Uterus (tissue), 3 donors: ENCODE measurements at regions not wholly inside any gene's neighbourhood (a gene's known extent, or its start where the extent isn't known, plus 50 kb on each side); places are given as distances from the start of the nearest gene placed in this dataset.

Experiments
- DNase-seq, 2 donors: peaks; one replicate each; pipeline ENCODE4 v3.0.0-alpha.2; 2019 to 2020
- H3K27ac ChIP-seq, 2 donors: fragments of 200-600 bp; sonication (generic); 1 replicate in 1 of 2; 2 replicates in 1 of 2; pipeline ENCODE4 v1.5.1; 2016 to 2018
- H3K27me3 ChIP-seq, 2 donors: fragments of 200-600 bp; sonication (generic); one replicate each; pipeline ENCODE4 v1.5.1; 2018 to 2019; ENCODE audit warnings: control low read depth in 1 of 2
- H3K36me3 ChIP-seq, 2 donors: fragments of 200-600 bp; sonication (generic); one replicate each; pipeline ENCODE4 v1.5.1; 2019; ENCODE audit warnings: control low read depth in 1 of 2
- H3K4me1 ChIP-seq, 2 donors: fragments of 200-600 bp; sonication (generic); one replicate each; pipeline ENCODE4 v1.5.1; 2018 to 2019; ENCODE audit warnings: control low read depth in 1 of 2
- H3K4me3 ChIP-seq, 2 donors: fragments of 200-600 bp; sonication (generic); 1 replicate in 1 of 2; 2 replicates in 1 of 2; pipeline ENCODE4 v1.5.1; 2018 to 2019; ENCODE audit warnings: mild to moderate bottlenecking in 1 of 2
- H3K9me3 ChIP-seq, 2 donors: fragments of 200-600 bp; sonication (generic); one replicate each; pipeline ENCODE4 v1.5.1; 2019; ENCODE audit warnings: control low read depth in 1 of 2
- POLR2A ChIP-seq, 2 donors: fragments of 450-650 bp; IDR thresholded peaks; one replicate each; pipeline ENCODE4 v1.6.1; 2016; ENCODE audit warnings: antibody characterized with exemption in 2 of 2, mild to moderate bottlenecking in 1 of 2, moderate library complexity in 1 of 2
- intact Hi-C: fragments of 100-400 bp; cut with DNase I; formaldehyde crosslinking; loops from one replicate; pipeline ENCODE4 v1.15.1; 2023; ENCODE audit warnings: low total_unique reads
- TF ChIP-seq, protein P1 (sequence below), 4 experiments: fragments of 200-600 bp in 2 of 4; fragments of 450-650 bp in 2 of 4; sonication (generic) in 2 of 4; IDR thresholded peaks; one replicate each; pipeline ENCODE4 v1.5.1; 2016 to 2019; ENCODE audit warnings: antibody characterized with exemption in 4 of 4, mild to moderate bottlenecking in 2 of 4, moderate library complexity in 1 of 4
- donor health status: DM: yes; HTN: yes; CAD: no.

DNA sequence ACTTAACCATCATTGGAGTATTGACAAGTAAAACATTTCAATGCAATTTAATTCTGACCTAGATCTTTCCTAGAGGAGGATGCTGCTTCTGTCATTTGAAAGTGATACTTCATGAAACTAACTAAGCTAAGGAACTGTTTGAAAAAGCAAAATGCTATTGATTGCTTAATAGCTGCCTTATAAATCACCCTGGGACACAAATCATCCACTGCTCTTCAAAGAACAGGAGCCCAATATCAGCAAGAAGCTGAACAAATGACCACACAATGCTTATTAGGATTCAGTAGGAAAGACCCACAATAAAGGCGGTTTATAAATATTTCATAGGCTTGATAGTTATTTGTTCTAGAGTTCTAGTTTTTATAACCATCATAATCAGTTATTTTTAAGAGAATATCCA, 216.3 kb downstream of the TEX36 start:
- H3K27me3 ChIP-seq, result no peaks in the 10 kb centered on the region
- no peak overlapping the region for H3K4me3 ChIP-seq
- H3K27ac ChIP-seq, result no peak overlapping the region
- no peaks in the 10 kb centered on the region for H3K4me1 ChIP-seq
- no peaks in the 10 kb centered on the region for H3K9me3 ChIP-seq
- H3K36me3 ChIP-seq, result no peaks in the 10 kb centered on the region
- DNase-seq, result no peak
- TF ChIP-seq, protein P1, sequence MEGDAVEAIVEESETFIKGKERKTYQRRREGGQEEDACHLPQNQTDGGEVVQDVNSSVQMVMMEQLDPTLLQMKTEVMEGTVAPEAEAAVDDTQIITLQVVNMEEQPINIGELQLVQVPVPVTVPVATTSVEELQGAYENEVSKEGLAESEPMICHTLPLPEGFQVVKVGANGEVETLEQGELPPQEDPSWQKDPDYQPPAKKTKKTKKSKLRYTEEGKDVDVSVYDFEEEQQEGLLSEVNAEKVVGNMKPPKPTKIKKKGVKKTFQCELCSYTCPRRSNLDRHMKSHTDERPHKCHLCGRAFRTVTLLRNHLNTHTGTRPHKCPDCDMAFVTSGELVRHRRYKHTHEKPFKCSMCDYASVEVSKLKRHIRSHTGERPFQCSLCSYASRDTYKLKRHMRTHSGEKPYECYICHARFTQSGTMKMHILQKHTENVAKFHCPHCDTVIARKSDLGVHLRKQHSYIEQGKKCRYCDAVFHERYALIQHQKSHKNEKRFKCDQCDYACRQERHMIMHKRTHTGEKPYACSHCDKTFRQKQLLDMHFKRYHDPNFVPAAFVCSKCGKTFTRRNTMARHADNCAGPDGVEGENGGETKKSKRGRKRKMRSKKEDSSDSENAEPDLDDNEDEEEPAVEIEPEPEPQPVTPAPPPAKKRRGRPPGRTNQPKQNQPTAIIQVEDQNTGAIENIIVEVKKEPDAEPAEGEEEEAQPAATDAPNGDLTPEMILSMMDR (IDR thresholded peaks at IDR 0.05), result no peak
- TF ChIP-seq POLR2A (IDR thresholded peaks at IDR 0.05), result no peak
- intact Hi-C loops, result no loop called here

DNA sequence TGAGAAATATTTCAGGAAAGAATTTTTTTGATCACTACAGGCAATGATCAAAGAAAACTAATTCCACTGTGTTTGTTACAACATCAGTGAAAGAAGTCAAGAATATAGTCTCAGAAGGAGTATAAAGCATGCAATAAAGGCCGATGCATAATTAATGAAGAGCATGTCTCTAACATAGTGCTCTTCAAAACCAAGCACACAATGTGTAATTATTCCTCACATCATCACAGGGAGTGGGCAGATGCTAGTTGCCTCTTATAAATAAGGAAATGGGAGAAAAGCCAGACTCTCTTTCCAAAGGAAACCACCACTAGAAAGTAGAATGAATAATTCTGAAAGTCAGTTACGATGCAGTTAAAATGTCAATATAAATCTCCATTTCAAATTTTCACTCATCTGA, 220.1 kb downstream of the TEX36 start:
- H3K27ac ChIP-seq, result no peak overlapping the region
- no peak overlapping the region for H3K4me3 ChIP-seq
- no peaks in the 10 kb centered on the region for H3K4me1 ChIP-seq
- intact Hi-C loops, result no loop called here
- H3K27me3 ChIP-seq, result no peaks in the 10 kb centered on the region
- H3K9me3 ChIP-seq, result no peaks in the 10 kb centered on the region
- TF ChIP-seq, protein P1 (IDR thresholded peaks at IDR 0.05), result no peak
- no peak for TF ChIP-seq POLR2A (IDR thresholded peaks at IDR 0.05)
- DNase-seq, result no peak
- no peaks in the 10 kb centered on the region for H3K36me3 ChIP-seq

DNA sequence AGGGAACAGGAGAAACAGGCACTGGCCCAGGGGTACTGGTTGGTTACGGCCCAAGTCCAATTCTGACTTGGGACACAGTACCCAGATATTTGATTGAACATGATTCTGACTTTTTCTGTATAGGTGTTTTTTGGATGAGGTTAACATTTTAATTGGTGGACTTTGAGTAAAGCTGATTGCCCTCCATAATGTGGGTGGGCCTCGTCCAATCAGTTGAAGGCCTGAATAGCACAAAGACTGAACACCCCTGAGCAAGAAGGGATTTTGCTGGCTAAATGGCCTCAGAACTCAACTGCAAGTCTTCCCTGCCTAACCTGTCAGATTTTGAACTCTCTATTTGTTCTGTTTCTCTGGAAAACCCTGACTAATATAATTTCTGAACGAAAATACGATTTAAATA, 222.6 kb downstream of the TEX36 start:
- DNase-seq, result no peak
- Histone ChIP-seq H3K4me1 (no peaks in the 10 kb centered on the region), H3K27ac (no peak overlapping the region), H3K36me3 (no peaks in the 10 kb centered on the region), H3K27me3 (no peaks in the 10 kb centered on the region), H3K4me3 (no peak overlapping the region), H3K9me3 (no peaks in the 10 kb centered on the region)
- TF ChIP-seq, protein P1 (IDR thresholded peaks at IDR 0.05), result no peak
- no peak for TF ChIP-seq POLR2A (IDR thresholded peaks at IDR 0.05)
- intact Hi-C loops, result no loop called here

DNA sequence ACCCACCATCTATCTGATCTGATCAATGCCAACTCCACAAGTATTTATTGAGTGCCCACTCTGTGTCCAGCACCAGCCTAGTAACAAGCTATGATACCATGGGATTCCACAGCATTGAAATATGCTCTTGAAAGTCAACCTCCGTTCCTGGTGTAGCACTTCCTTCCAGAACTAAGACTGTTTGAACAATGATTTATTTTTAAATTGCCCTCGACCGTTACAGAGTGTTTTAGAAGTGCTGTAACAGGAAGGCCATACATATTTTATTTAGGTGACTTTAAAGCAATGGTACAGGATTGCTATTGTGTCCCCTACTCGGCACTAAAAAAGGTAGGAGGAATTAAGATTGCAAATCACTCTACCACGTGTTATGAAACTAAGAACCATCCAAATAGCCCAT, 225.6 kb downstream of the TEX36 start:
- H3K9me3 ChIP-seq, result no peaks in the 10 kb centered on the region
- H3K36me3 ChIP-seq, result no peaks in the 10 kb centered on the region
- no peak overlapping the region for H3K4me3 ChIP-seq
- H3K27ac ChIP-seq, result no peak overlapping the region
- no peak for DNase-seq
- intact Hi-C loops, result no loop called here
- no peaks in the 10 kb centered on the region for H3K4me1 ChIP-seq
- TF ChIP-seq POLR2A (IDR thresholded peaks at IDR 0.05), result no peak
- TF ChIP-seq, protein P1 (IDR thresholded peaks at IDR 0.05), result no peak
- no peaks in the 10 kb centered on the region for H3K27me3 ChIP-seq

DNA sequence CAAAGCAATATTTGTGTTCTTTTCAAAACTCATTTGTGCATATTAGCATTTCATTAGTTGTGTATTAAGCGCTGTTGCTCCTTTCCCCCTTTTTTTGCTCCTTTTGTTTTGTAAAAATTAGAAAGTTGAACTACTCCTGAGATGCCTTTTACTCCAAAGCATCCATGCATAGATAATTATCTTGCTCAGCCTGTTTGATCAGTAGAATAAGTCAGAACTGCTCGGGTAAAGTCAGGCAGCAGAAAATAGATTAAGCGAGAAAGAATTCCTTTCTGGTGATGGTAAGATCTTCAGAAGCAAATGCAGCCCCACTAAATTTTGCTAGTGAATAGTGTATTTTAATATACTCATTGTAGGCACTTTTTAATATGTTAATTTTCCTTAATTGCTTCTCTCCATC, 227.1 kb downstream of the TEX36 start:
- Histone ChIP-seq H3K4me3 (no peak overlapping the region), H3K4me1 (no peaks in the 10 kb centered on the region), H3K36me3 (no peaks in the 10 kb centered on the region), H3K9me3 (no peaks in the 10 kb centered on the region), H3K27me3 (no peaks in the 10 kb centered on the region), H3K27ac (no peak overlapping the region)
- DNase-seq, result no peak
- TF ChIP-seq, protein P1 (IDR thresholded peaks at IDR 0.05), result no peak
- TF ChIP-seq POLR2A (IDR thresholded peaks at IDR 0.05), result no peak
- intact Hi-C loops, result no loop called here
